Trophoblast cell (in vitro differentiated cells and primary cell): ENCODE measurements at regions not wholly inside any gene's neighbourhood (a gene's known extent, or its start where the extent isn't known, plus 50 kb on each side); places are given as distances from the start of the nearest gene placed in this dataset.

ENCODE experiments used
- DNase-seq, 2 donors: peaks; one replicate each; pipeline ENCODE4 v3.0.0-alpha.2; 2016
- H2AFZ ChIP-seq: 2 replicates; pipeline ENCODE4 v1.6.1; 2013; ENCODE audit warnings: low read length, moderate library complexity, mild to moderate bottlenecking; ENCODE audit not compliant: insufficient read depth, poor library complexity
- H2AK5ac ChIP-seq: 2 replicates; pipeline ENCODE4 v1.6.1; 2013; ENCODE audit warnings: mild to moderate bottlenecking, low read length
- H2BK120ac ChIP-seq: 2 replicates; pipeline ENCODE4 v1.6.1; 2013; ENCODE audit warnings: low read length, mild to moderate bottlenecking, moderate library complexity; ENCODE audit not compliant: insufficient read depth, poor library complexity
- H2BK12ac ChIP-seq: 2 replicates; pipeline ENCODE4 v1.6.1; 2013; ENCODE audit warnings: mild to moderate bottlenecking, low read length, moderate library complexity
- H2BK5ac ChIP-seq: 2 replicates; pipeline ENCODE4 v1.6.1; 2013; ENCODE audit warnings: low read length, low read depth, moderate library complexity, mild to moderate bottlenecking; ENCODE audit not compliant: poor library complexity
- H3K14ac ChIP-seq: 2 replicates; pipeline ENCODE4 v1.6.1; 2013; ENCODE audit warnings: mild to moderate bottlenecking, low read length
- H3K18ac ChIP-seq: 2 replicates; pipeline ENCODE4 v1.6.1; 2013; ENCODE audit warnings: mild to moderate bottlenecking, low read length
- H3K23ac ChIP-seq: 2 replicates; pipeline ENCODE4 v1.6.1; 2013; ENCODE audit warnings: low read length
- H3K27ac ChIP-seq: 2 replicates; pipeline ENCODE4 v1.5.1; 2013; ENCODE audit warnings: low read depth, mild to moderate bottlenecking, inconsistent platforms, low read length, moderate library complexity
- H3K27me3 ChIP-seq: 2 replicates; pipeline ENCODE4 v1.6.1; 2013; ENCODE audit warnings: inconsistent platforms, mild to moderate bottlenecking, low read length, moderate library complexity; ENCODE audit not compliant: insufficient read depth
- H3K36me3 ChIP-seq, 2 experiments: 1 replicate in 1 of 2; 2 replicates in 1 of 2; pipeline ENCODE4 v1.6.1; 2013; ENCODE audit warnings: low read length in 2 of 2, mild to moderate bottlenecking in 2 of 2, moderate library complexity in 1 of 2; ENCODE audit not compliant: insufficient read depth in 2 of 2, control insufficient read depth in 1 of 2
- H3K4ac ChIP-seq: 2 replicates; pipeline ENCODE4 v1.6.1; 2013; ENCODE audit warnings: low read depth, mild to moderate bottlenecking, low read length, moderate library complexity
- H3K4me1 ChIP-seq, 2 experiments: 1 replicate in 1 of 2; 2 replicates in 1 of 2; pipeline ENCODE4 v1.6.1; 2013; ENCODE audit warnings: low read length in 2 of 2, mild to moderate bottlenecking in 2 of 2, moderate library complexity in 1 of 2; ENCODE audit not compliant: insufficient read depth in 2 of 2, control insufficient read depth in 1 of 2
- H3K4me2 ChIP-seq: 2 replicates; pipeline ENCODE4 v1.6.1; 2013; ENCODE audit warnings: inconsistent platforms, mild to moderate bottlenecking, low read length, moderate library complexity
- H3K4me3 ChIP-seq: 2 replicates; pipeline ENCODE4 v1.5.1; 2013; ENCODE audit warnings: mild to moderate bottlenecking, low read depth, low read length, inconsistent platforms
- H3K79me1 ChIP-seq: one replicate; pipeline ENCODE4 v1.6.1; 2013; ENCODE audit warnings: low read length
- H3K79me2 ChIP-seq: 2 replicates; pipeline ENCODE4 v1.6.1; 2013; ENCODE audit warnings: low read length, mild to moderate bottlenecking; ENCODE audit not compliant: control insufficient read depth, insufficient read depth, poor library complexity
- H3K9ac ChIP-seq: 2 replicates; pipeline ENCODE4 v1.6.1; 2013; ENCODE audit warnings: mild to moderate bottlenecking, low read length
- H3K9me3 ChIP-seq: 2 replicates; pipeline ENCODE4 v1.6.1; 2013; ENCODE audit warnings: low read depth, mild to moderate bottlenecking, control low read depth, inconsistent platforms, low read length; ENCODE audit not compliant: insufficient read depth
- H4K12ac ChIP-seq: 2 replicates; pipeline ENCODE4 v1.6.1; 2013; ENCODE audit warnings: low read depth, mild to moderate bottlenecking, low read length, moderate library complexity
- H4K8ac ChIP-seq: 2 replicates; pipeline ENCODE4 v1.6.1; 2013; ENCODE audit warnings: low read depth, mild to moderate bottlenecking, low read length, moderate library complexity
- H4K91ac ChIP-seq: one replicate; pipeline ENCODE4 v1.6.1; 2013; ENCODE audit warnings: low read depth, mild to moderate bottlenecking, low read length, moderate library complexity
- WGBS: extraction: QIAGEN DNeasy Blood & Tissue Kit; methylation state at CpG from one replicate; pipeline ENCODE4 v1.1.7; 2013; ENCODE audit warnings: missing lambda C conversion rate; ENCODE audit not compliant: insufficient read length, insufficient coverage; ENCODE audit errors: extremely low coverage; 5-methylcytosine and 5-hydroxymethylcytosine counted together

DNA sequence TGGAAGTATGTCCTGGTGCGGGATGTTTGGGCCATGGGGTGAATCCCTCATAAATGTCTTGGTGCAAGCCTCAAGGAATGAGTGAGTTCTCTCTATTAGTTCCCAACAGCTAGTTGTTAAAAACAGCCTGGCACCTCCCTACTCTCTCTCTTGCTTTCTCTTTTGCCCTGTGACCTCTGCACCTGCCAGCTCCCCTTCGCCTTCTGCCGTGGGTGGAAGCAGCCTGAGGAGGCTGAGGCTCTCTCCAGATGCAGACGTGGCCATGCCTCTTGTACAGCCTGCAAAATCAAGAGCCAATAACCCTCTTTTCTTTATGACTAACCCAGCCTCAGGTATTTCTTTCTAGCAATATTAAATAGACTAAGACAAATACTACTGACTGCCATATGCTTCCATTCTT lies 210.3 kb downstream of the POM121L12 start:
- no peaks in the 10 kb centered on the region for H3K9me3 ChIP-seq
- H3K9ac ChIP-seq: no peak overlapping the region
- H3K36me3 ChIP-seq: no peaks in the 10 kb centered on the region
- H2BK120ac ChIP-seq: no peak overlapping the region
- no peak overlapping the region for H3K27ac ChIP-seq
- no CpG with 5 or more reads among the region's 4 CpGs for WGBS
- no peaks in the 10 kb centered on the region for H3K4me1 ChIP-seq
- no peaks in the 10 kb centered on the region for H3K27me3 ChIP-seq
- H2AFZ ChIP-seq: no peak overlapping the region
- no peaks in the 10 kb centered on the region for H3K79me1 ChIP-seq
- DNase-seq: no peak
- H3K23ac ChIP-seq: no peak overlapping the region
- no peak overlapping the region for H2BK5ac ChIP-seq
- no peak overlapping the region for H4K8ac ChIP-seq
- H3K4me2 ChIP-seq: no peak overlapping the region
- H3K4ac ChIP-seq: no peak overlapping the region
- no peaks in the 10 kb centered on the region for H3K79me2 ChIP-seq
- no peak overlapping the region for H3K18ac ChIP-seq
- H3K4me3 ChIP-seq: no peak overlapping the region
- no peak overlapping the region for H4K12ac ChIP-seq
- no peak overlapping the region for H2BK12ac ChIP-seq
- H4K91ac ChIP-seq: no peak overlapping the region
- H2AK5ac ChIP-seq: no peak overlapping the region
- no peak overlapping the region for H3K14ac ChIP-seq

DNA sequence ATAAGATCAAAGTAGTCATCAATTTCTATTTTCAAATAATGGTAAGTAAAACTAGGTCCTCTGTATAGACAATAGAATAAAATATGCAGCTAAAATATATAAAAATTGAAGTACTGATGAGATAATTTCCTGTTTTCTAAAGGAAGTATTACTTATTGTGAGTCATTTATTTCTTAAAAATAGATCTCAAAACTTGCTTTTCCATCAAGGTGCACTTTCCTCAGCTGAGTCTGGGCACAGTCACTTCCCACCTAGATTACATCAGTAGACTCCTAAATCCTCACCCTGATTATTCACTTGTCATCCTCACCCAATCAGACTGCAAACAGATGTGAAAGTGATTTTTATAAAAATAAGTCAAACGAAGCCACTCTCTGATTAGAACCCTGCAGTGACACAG lies 211.5 kb downstream of the POM121L12 start:
- H2AFZ ChIP-seq: no peak overlapping the region
- DNase-seq: no peak
- no peaks in the 10 kb centered on the region for H3K9me3 ChIP-seq
- no peak overlapping the region for H2BK5ac ChIP-seq
- no peaks in the 10 kb centered on the region for H3K4me1 ChIP-seq
- no peak overlapping the region for H3K23ac ChIP-seq
- H3K79me1 ChIP-seq: no peaks in the 10 kb centered on the region
- no peak overlapping the region for H3K4me2 ChIP-seq
- no peaks in the 10 kb centered on the region for H3K27me3 ChIP-seq
- no peak overlapping the region for H3K9ac ChIP-seq
- H3K27ac ChIP-seq: no peak overlapping the region
- H3K79me2 ChIP-seq: no peaks in the 10 kb centered on the region
- H3K4ac ChIP-seq: no peak overlapping the region
- H3K36me3 ChIP-seq: no peaks in the 10 kb centered on the region
- no peak overlapping the region for H2AK5ac ChIP-seq
- no peak overlapping the region for H3K4me3 ChIP-seq
- no peak overlapping the region for H4K91ac ChIP-seq
- no peak overlapping the region for H3K14ac ChIP-seq
- no peak overlapping the region for H3K18ac ChIP-seq
- H2BK120ac ChIP-seq: no peak overlapping the region
- no peak overlapping the region for H2BK12ac ChIP-seq
- WGBS: no CpG with 5 or more reads among the region's 1 CpG
- no peak overlapping the region for H4K12ac ChIP-seq
- no peak overlapping the region for H4K8ac ChIP-seq

DNA sequence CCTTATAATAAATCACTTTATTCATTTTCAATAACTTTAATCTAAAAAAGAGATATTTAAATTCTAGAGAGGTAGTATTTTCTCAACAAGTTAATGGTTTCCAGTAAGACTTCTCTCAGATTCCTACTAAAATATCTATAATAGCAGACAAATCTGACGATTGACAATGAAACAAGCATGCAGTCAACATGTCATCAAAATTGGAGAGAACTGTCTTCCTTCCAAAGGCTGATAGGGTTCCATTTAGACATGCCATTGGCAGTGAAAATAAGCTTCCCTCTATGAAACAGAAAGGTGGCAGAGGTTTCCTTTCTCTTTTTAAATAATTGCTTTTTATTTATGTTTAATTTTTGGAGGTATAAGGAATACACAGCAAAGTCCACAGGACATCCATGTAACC lies 217.1 kb downstream of the POM121L12 start:
- Histone ChIP-seq H3K14ac (no peak overlapping the region), H3K18ac (no peak overlapping the region), H3K4me2 (no peak overlapping the region), H4K91ac (no peak overlapping the region), H3K79me2 (no peaks in the 10 kb centered on the region), H3K23ac (no peak overlapping the region), H2AFZ (no peak overlapping the region), H2BK5ac (no peak overlapping the region), H3K4me1 (no peaks in the 10 kb centered on the region), H4K8ac (no peak overlapping the region), H3K4me3 (no peak overlapping the region), H4K12ac (no peak overlapping the region), H3K27me3 (no peaks in the 10 kb centered on the region), H3K9me3 (no peaks in the 10 kb centered on the region), H3K9ac (no peak overlapping the region), H3K36me3 (peaks cover 0 to 2% of the 10 kb centered on the region in 2 experiments), H2BK120ac (no peak overlapping the region), H3K79me1 (no peaks in the 10 kb centered on the region), H2BK12ac (no peak overlapping the region), H2AK5ac (no peak overlapping the region), H3K27ac (no peak overlapping the region), H3K4ac (no peak overlapping the region)
- WGBS: no CpG with 5 or more reads among the region's 1 CpG
- DNase-seq: no peak

DNA sequence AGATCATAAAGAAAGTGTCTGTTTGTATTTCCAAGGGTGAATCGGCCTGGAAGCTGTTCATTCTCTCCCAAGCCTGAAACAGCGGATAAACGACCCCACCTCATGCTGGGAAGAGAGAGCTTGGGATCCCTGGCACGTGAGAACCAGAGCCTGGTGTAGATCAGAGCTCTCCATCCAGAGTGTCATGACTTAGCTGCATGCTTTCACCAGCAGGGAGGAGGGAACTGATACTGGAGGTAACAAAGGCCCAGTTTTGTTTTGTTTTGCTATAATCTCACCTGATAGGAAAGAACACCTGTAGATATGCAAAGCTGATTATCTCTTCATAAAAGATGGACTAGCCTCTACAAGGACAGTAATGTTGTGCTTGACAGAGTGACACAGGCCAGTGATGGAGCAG lies 236.6 kb downstream of the POM121L12 start:
- Histone ChIP-seq H3K4ac (no peak overlapping the region), H3K4me3 (no peak overlapping the region), H4K91ac (no peak overlapping the region), H3K27ac (no peak overlapping the region), H2BK5ac (no peak overlapping the region), H2AFZ (no peak overlapping the region), H3K23ac (no peak overlapping the region), H3K9me3 (no peaks in the 10 kb centered on the region), H3K27me3 (no peaks in the 10 kb centered on the region), H2AK5ac (no peak overlapping the region), H3K79me2 (no peaks in the 10 kb centered on the region), H3K18ac (no peak overlapping the region), H3K4me2 (no peak overlapping the region), H4K8ac (no peak overlapping the region), H3K9ac (no peak overlapping the region), H3K4me1 (no peaks in the 10 kb centered on the region), H3K14ac (no peak overlapping the region), H4K12ac (no peak overlapping the region), H2BK120ac (no peak overlapping the region), H3K79me1 (no peaks in the 10 kb centered on the region), H3K36me3 (no peaks in the 10 kb centered on the region), H2BK12ac (no peak overlapping the region)
- no CpG with 5 or more reads among the region's 4 CpGs for WGBS
- no peak for DNase-seq
